CD4-positive, alpha-beta T cell treated with Interferon gamma for 1 hour (primary cell): ENCODE measurements at regions not wholly inside any gene's neighbourhood (a gene's known extent, or its start where the extent isn't known, plus 50 kb on each side); places are given as distances from the start of the nearest gene placed in this dataset.

ENCODE experiments used
- DNase-seq: peaks from one replicate; pipeline ENCODE4 v3.0.0-alpha.2; 2020

- DNase-seq, result no peak
Observed at GRCh38 chr20:1784586-1784985, 110.6 kb upstream of the SIRPA start.

DNA sequence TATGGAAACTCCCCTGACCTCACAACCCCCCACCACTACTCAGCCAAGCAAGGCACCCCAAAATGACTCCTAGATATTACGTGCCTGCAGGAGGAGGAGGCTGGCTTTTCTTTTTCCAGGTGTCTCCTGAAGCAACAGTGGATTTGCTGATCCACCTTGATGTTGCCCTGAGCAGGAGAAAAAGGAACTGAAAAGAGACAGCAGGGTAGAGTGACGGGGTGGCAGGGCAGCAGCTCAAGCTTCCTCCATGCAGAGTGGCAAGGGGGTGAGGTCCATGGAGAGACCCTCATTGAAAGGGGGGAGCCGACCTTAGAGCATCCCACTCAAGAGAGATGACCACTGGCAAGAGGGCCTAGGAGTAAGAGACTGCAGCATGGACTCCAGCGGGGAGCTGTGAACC is 112.0 kb upstream of the SIRPA start:
- DNase-seq, result no peak

- DNase-seq, result no peak
Observed at GRCh38 chr20:1782181-1782580, 113.0 kb upstream of the SIRPA start.

DNA sequence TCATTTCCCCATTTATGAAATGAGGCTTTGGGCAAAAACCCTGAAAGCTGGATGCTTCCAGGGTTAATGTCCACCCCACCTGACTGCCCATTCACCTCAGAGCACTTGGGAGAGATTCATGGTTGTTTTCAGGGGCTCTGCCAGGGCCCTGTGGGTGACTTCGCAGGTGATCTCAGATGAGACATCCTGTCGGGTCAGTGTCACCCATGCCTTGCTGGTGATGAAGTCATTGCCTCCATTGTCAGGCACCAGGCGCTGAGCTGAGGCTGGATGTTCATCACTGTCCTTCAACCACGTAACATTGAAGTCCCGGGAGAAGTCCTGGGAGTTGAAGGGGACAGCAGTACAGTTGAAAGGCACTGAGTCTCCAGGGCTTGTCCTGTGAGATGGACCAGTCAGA is 115.6 kb upstream of the SIRPA start:
- no peak for DNase-seq

GRCh38 chr20:1778338-1778737 is 116.9 kb upstream of the SIRPA start:
- DNase-seq, result no peak

GRCh38 chr20:1777476-1777820 is 117.8 kb upstream of the SIRPA start:
- DNase-seq, result no peak

- DNase-seq, result peak; percentile 78
Observed at GRCh38 chr20:1776681-1777475, 118.3 kb upstream of the SIRPA start.

DNA sequence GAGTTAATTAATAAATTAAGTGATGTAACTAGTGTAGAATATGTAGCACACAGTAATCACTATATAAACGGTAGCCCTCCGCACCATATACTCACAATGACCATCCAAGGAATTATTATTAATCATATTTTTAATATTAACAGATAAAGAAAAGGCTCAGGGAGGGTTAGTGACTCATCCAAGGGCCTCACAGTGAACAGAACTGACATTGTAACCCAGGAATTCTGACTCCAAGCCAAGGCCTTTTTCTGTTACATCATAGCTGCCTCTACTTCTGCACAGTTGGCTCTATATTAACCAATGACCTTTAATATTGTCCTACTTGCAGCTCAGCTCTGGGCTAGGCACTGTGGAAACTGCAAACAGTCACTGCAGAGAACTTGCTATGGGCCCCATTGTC is 117.5 kb upstream of the SIRPG start:
- no peak for DNase-seq

- no peak for DNase-seq
Observed at GRCh38 chr20:1774479-1774878, 116.9 kb upstream of the SIRPG start.

- no peak for DNase-seq
Observed at GRCh38 chr20:1773816-1774215, 116.2 kb upstream of the SIRPG start.

- DNase-seq, result no peak
Observed at GRCh38 chr20:1769491-1769890, 111.9 kb upstream of the SIRPG start.

- no peak for DNase-seq
Observed at GRCh38 chr20:1766731-1767130, 109.2 kb upstream of the SIRPG start.

- DNase-seq, result peak; percentile 60
Observed at GRCh38 chr20:1764136-1765033, 106.8 kb upstream of the SIRPG start.

- DNase-seq, result no peak
Observed at GRCh38 chr20:1761598-1761997, 104.0 kb upstream of the SIRPG start.

GRCh38 chr20:1761116-1761515 is 103.5 kb upstream of the SIRPG start:
- no peak for DNase-seq

GRCh38 chr20:1758765-1759164 is 101.2 kb upstream of the SIRPG start:
- no peak for DNase-seq

- DNase-seq, result no peak
Observed at GRCh38 chr20:1757606-1758512, 100.3 kb upstream of the SIRPG start.

DNA sequence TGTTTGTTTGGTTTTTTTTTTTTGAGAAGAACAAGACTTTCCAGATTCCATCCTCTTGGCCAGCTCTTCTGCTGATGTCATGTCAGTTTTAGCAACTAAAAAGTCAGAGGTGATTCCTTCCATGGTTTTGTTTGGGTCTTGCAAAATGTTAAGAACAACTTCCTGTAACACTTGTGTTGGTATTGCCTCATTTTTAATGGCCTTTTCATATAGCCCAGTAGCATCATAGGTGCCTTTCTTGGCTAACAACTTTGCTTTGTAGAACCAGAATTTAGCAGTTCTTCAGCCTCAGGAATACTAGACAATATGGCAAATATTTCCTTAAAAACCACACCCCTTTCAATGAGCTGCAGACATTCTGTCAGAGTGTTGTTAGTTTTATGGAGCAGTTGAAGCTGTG is 99.5 kb upstream of the SIRPG start:
- no peak for DNase-seq

- no peak for DNase-seq
Observed at GRCh38 chr20:1754749-1755148, 97.2 kb upstream of the SIRPG start.

- no peak for DNase-seq
Observed at GRCh38 chr20:1754306-1754705, 96.7 kb upstream of the SIRPG start.

DNA sequence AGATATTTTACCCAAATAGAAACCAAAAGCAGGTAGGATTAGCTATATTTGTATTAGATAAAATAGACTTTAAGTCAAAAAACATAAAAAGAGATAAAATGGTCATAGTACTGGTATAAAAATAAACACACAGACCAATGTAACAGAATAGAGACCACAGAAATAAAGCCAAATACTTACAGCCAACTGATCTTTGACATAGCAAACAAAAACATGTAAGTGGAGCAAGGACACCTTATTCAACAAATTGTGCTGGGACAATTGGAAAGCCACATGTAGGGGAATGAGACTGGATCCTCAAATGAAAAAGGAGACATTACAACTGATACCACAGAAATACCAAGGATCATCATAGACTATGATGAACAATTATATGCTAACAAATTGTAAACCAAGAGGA is 94.5 kb upstream of the SIRPG start:
- no peak for DNase-seq

GRCh38 chr20:1748777-1749176 is 91.2 kb upstream of the SIRPG start:
- DNase-seq, result no peak

DNA sequence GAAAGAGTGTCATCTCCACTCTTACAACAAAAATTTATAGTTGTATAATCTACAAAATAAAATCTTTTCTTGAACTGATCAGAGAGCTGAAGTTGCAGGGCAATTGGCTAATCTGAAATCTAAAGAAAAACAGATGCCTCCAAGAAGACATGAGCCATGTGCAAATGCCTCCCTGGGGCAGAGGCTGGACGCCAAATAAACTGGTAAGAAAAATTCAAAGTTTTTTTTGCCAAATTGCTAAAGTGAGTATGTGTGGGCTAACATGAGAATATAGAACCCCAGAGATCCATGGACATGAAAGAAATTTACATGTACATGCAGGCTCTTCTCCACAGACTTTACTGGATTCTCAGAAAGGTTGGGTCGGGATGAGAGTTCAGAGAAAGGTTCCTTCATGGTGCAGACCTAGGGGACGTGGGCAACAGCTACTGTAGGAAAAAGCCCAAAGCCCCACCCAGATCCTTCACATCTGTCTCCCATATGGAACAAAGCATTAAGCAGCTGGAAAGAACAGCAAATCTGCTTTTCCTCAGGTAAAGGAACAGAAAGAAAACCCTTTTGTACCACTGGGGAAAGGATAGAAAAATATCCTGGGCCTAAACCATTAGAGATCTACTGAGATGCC is 90.5 kb upstream of the SIRPG start:
- no peak for DNase-seq
